ENCODE measurements at regions not wholly inside any gene's neighbourhood (a gene's known extent, or its start where the extent isn't known, plus 50 kb on each side); places are given as distances from the start of the nearest gene placed in this dataset.

DNA sequence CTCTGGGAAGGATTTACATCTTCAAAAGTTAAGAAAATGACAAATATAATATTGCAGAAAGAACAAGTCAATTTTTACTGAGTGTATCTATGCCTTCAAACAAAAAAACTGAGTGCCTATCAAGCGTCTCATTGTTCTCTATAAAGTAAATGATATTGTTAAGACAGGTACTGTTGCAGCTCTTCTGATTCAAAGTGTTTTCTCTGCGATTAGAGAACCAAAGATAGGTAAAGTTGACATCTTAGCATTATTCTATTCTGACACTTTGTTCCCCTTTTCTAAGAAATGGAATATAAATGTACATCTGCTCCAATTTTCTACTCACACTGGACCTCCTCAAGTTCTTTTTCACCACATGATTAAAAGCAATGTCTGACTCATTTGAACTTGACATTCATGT, 1317.7 kb downstream of the CDH11 start:
- H3K36me3 ChIP-seq, result no peaks in the 10 kb centered on the region

DNA sequence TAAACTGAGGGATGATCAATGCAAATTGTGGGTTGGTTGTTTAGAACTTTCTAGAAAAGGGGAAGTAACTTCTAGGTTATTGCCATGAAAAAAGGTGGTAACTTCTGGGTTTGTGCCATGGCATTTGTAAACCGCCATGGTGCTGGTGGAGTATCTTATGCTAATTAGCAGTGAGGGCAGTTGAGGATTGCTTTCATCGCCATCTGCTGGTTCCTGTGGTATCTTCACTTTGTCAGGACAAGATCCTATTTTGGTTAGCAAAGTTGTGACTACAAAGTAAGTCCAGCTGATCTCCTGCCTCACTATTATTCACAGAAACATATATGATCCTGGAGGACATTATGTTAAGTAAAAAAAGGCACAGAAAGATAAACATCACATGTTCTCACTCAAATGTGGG, 1332.3 kb downstream of the CDH11 start:
- Histone ChIP-seq H3K27me3 (no peaks in the 10 kb centered on the region), H3K4me3 (ENCODE audit: low read depth, low read length) (no peak overlapping the region), H3K36me3 (no peaks in the 10 kb centered on the region), H3K4me1 (no peaks in the 10 kb centered on the region), H3K9me3 (peaks cover 4% of the 10 kb centered on the region; the same call in 1 of the 2 replicates)
- TF ChIP-seq, protein P1, sequence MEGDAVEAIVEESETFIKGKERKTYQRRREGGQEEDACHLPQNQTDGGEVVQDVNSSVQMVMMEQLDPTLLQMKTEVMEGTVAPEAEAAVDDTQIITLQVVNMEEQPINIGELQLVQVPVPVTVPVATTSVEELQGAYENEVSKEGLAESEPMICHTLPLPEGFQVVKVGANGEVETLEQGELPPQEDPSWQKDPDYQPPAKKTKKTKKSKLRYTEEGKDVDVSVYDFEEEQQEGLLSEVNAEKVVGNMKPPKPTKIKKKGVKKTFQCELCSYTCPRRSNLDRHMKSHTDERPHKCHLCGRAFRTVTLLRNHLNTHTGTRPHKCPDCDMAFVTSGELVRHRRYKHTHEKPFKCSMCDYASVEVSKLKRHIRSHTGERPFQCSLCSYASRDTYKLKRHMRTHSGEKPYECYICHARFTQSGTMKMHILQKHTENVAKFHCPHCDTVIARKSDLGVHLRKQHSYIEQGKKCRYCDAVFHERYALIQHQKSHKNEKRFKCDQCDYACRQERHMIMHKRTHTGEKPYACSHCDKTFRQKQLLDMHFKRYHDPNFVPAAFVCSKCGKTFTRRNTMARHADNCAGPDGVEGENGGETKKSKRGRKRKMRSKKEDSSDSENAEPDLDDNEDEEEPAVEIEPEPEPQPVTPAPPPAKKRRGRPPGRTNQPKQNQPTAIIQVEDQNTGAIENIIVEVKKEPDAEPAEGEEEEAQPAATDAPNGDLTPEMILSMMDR (IDR thresholded peaks at IDR 0.05; ENCODE audit: low read depth, low read length), result 0 out of 2 replicates have a peak, but pooled peaks have one; percentile 9
- DNase-seq, result no peak

More for the DNA sequence above, 1317.7 kb downstream of the CDH11 start:
- Histone ChIP-seq H3K27me3 (no peaks in the 10 kb centered on the region), H3K4me3 (ENCODE audit: low read depth, low read length) (no peak overlapping the region), H3K4me1 (no peaks in the 10 kb centered on the region), H3K9me3 (no peaks in the 10 kb centered on the region)
- no peak for DNase-seq
- TF ChIP-seq, protein P1 (IDR thresholded peaks at IDR 0.05; ENCODE audit: low read depth, low read length), result no peak

DNA sequence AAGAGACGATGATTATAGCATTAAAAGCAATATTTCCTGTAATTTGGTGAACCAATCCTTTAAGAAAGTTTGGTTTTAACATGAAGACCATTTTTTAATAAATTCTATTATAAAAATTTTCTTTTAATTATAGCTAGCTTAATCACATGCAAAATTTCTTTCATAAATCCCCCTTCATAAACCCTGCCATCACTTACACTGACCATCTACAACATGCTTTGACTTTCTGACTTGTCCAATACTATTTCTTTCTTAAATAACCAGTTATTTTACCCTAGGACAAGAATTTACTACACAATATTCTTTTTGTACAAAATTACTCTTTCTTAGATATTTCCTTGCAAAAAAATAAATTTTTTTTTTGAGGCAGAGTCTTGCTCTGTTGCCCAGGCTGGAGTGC, 1334.8 kb downstream of the CDH11 start:
- no peak overlapping the region for H3K4me3 ChIP-seq (ENCODE audit: low read depth, low read length)
- DNase-seq, result no peak
- TF ChIP-seq, protein P1 (IDR thresholded peaks at IDR 0.05; ENCODE audit: low read depth, low read length), result no peak
- no peaks in the 10 kb centered on the region for H3K4me1 ChIP-seq
- no peaks in the 10 kb centered on the region for H3K27me3 ChIP-seq
- no peaks in the 10 kb centered on the region for H3K36me3 ChIP-seq
- H3K9me3 ChIP-seq, result peaks cover 4% of the 10 kb centered on the region; the same call in 1 of the 2 replicates

DNA sequence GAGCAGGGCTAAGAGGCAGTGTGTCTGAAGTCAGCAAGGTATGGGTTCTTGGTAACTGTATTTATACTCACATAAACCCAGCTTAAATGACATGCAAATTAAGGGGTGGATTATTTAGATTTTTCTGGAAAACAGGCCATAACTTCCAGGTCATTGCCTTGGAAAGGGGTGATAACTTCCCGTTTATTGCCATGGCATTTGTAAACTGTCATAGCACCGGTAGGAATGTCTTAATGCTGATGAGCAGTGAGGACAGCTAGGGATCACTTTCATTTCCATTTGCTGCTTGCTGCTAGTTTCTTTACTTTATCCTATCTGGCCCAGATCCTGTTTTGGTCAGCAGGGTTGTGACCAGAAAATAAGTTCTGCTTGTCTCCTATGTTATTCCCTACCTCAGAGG, 1336.7 kb downstream of the CDH11 start:
- TF ChIP-seq, protein P1 (IDR thresholded peaks at IDR 0.05; ENCODE audit: low read depth, low read length), result no peak
- DNase-seq, result no peak
- Histone ChIP-seq H3K36me3 (no peaks in the 10 kb centered on the region), H3K4me3 (ENCODE audit: low read depth, low read length) (no peak overlapping the region), H3K9me3 (peaks cover 4% of the 10 kb centered on the region; the same call in 1 of the 2 replicates), H3K27me3 (no peaks in the 10 kb centered on the region), H3K4me1 (no peaks in the 10 kb centered on the region)

DNA sequence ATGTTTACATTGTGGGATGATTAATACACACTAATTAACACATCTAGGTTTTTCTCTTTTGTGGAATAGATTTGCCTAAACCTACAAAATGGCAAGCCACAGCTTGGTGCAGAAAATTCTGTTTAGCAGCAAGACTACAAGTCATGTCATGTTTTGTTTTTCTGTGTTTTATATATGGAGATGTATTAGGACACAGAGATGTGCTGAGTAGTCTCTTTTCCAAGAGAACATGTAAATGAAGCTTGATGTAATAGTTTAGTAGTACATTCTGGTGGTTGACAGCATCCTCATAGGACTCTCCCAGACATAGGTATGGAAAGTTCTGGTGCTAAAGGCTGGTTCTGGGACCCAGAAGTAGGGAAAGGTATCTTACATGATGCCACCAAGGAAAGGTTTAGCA, 1345.4 kb downstream of the CDH11 start:
- TF ChIP-seq, protein P1 (IDR thresholded peaks at IDR 0.05; ENCODE audit: low read depth, low read length), result no peak
- no peaks in the 10 kb centered on the region for H3K36me3 ChIP-seq
- H3K9me3 ChIP-seq, result no peaks in the 10 kb centered on the region
- H3K4me3 ChIP-seq (ENCODE audit: low read depth, low read length), result no peak overlapping the region
- no peaks in the 10 kb centered on the region for H3K4me1 ChIP-seq
- DNase-seq, result no peak
- H3K27me3 ChIP-seq, result no peaks in the 10 kb centered on the region

DNA sequence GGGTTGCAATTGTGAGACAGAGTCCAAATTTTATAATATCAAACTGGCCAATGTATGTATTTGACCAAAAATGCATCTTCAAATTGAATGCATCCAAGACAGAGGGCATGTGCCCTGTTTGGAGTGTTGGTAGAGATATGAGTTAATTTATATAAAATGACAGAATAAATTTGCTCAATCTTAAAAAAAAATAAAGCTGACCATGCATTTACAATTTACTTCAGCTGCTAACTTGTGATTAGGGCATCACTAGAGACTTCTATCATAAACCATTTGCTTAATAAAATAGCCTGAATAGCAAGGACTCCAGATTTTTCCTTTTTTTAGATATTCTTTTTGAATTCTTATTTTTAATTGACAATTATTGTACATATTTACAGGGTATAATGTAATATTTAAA, 1345.8 kb downstream of the CDH11 start:
- DNase-seq, result no peak
- Histone ChIP-seq H3K4me3 (ENCODE audit: low read depth, low read length) (no peak overlapping the region), H3K27me3 (no peaks in the 10 kb centered on the region), H3K4me1 (no peaks in the 10 kb centered on the region), H3K36me3 (no peaks in the 10 kb centered on the region), H3K9me3 (no peaks in the 10 kb centered on the region)
- TF ChIP-seq, protein P1 (IDR thresholded peaks at IDR 0.05; ENCODE audit: low read depth, low read length), result no peak
